HG03097 (cell line): ENCODE measurements at regions not wholly inside any gene's neighbourhood (a gene's known extent, or its start where the extent isn't known, plus 50 kb on each side); places are given as distances from the start of the nearest gene placed in this dataset.

ENCODE experiments used
- ATAC-seq: cut with Tn5 transposase; IDR thresholded peaks from one replicate; pipeline ENCODE4 v1.9.1; 2021; ENCODE audit not compliant: unreplicated experiment, low FRiP score

GRCh38 chr2:117486081-117486480 lies 328.4 kb upstream of the DDX18 start:
- no peak for ATAC-seq

DNA sequence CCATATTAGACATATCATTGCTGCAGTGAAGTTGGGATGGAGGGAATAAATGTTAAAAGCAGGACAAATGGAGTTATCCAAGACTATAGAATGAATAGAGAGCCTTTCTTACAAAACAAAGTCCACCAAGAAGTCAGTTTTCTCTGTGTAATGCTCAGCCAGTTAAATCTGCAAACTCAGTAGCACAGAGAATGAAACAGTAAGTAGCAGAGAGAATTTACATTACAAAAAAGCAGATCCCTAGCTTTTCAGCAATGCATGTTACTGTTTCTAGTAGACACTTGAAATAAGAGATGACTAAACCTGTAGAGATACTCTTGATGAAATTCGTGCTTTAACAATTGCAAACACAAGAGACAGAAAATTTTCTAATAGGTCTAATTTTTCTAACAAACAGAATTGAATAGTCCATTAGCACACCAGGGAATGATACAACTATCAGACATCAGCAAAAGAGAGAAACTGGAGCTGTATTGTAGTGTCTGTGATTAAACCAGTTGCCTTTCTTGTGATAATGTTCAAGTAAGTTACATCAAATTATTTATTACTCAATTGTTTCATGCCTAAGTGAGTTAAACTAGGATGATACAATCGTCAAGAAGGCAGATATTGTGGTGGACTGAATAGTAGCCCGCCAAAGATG lies 322.2 kb upstream of the DDX18 start:
- ATAC-seq = no peak

DNA sequence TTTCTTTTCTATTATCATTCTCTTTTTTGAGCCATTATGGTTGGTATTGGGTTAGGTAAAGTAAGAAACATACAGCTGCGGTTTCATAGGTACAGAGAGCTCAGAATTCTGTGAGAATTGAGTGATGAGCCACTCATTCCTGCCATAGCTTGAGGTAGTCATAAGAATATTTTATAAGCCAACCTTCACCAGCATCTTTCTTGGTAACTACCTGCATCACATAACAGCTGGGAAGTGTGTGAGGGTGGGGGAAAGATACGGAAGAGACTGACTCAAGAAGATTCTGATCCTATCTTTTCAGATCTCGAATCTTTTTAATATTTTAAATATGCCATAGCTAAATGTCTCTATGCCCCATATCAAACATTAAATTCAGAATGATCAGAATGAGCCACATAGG lies 313.8 kb upstream of the DDX18 start:
- ATAC-seq = no peak

GRCh38 chr2:117502121-117502520 lies 312.4 kb upstream of the DDX18 start:
- no peak for ATAC-seq

DNA sequence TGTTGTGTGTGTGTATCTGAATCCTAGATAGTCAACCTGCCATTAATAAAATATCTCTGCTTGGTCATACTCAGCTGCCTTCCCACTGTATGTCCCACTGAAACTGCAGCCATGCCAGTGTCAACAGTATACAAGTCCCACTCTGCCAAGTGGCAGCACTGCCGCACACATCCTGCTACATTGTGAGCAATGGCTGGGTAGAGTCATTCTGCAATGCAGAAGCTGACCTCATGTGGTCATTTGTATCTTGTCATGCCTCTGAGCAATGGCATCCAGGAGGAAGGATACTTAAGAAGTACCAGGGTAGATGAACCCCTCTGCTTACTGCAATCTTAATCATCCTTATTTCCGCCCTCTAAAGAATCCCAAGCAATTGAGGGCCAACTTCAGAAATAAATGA lies 302.2 kb upstream of the DDX18 start:
- ATAC-seq = no peak

DNA sequence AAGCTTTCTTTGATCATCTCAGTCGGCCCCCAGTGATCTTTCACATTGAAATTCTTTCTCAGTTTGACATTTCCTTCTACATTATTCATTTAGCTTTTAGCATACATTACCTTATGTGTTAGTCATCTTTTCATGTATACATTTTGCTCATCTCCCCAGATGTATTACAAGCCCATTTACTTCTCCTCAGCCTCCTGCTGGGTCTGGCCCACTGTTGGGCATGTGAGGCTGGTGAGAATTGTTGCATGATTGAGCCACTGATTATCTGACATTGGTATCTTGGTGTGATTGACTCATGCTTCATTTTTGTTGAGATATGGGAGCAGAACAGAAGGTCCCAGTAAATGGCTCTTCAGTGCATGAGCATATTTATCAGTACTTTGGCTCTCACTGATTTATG lies 300.1 kb upstream of the DDX18 start:
- ATAC-seq = no peak

GRCh38 chr2:117519238-117519637 lies 295.3 kb upstream of the DDX18 start:
- ATAC-seq = no peak

- ATAC-seq = no peak
Measured at GRCh38 chr2:117519721-117520120, 294.8 kb upstream of the DDX18 start.

DNA sequence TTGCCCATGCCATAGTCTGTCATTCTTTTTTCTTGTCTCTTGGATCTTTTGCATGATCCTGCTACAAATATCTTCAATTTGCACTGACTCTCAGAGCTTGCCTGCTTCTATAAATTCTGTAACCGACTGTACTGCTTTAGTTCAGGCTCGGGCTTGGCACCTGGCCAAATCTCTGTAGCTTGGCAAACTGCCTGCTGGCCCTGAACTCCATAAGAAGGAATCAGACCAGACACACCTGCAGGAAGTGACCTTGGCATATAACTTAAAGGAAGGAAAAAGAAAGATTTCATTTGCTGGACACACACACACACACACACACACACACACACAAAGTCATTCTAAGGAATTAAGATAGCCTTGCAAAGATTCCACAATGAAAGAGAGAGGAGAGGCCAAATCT lies 291.2 kb upstream of the DDX18 start:
- no peak for ATAC-seq

DNA sequence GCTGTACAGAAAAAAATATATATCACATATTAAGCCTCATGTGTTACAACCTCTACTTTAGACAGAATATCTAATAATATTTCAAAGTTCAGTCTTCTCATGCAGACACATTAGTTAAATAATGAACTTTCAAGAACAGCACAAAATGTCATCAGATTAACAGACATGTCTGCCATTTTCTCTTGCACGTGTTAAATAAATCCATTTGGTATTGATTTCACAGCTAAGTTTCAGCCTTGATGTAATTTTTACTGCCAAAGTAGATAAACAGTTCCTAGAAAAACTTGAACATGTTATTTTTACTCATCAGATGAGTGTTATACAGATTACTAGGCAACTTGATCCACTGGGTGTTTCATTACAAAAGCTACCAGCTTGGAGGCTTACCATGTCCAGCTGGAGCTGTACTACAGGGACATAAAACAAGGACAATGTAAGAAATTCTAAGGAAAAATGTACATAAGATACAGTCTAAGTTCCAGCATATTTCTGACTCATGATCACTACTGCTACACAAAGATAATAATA lies 290.7 kb upstream of the DDX18 start:
- ATAC-seq = no peak

DNA sequence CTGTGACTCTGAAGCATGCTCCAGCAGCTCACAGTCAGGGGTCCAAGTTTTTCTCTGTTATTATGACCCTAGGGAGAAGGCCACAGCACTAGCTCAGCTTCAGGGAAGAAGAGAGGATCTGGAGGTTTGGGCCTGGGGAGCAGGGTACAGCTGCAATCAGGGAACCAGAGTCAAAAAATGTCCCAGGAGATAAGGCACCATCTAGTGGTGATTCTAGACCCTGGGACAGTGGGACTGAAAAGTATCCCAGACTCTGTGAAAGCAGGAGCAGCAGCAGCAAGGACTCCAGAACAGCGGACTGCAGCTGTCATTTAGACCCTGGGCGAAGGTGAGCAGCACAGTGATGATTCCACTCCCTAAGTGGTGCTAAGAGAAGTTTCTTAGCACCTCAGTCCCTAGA lies 278.4 kb upstream of the DDX18 start:
- ATAC-seq = no peak

- ATAC-seq = no peak
Measured at GRCh38 chr2:117537032-117537431, 277.5 kb upstream of the DDX18 start.

DNA sequence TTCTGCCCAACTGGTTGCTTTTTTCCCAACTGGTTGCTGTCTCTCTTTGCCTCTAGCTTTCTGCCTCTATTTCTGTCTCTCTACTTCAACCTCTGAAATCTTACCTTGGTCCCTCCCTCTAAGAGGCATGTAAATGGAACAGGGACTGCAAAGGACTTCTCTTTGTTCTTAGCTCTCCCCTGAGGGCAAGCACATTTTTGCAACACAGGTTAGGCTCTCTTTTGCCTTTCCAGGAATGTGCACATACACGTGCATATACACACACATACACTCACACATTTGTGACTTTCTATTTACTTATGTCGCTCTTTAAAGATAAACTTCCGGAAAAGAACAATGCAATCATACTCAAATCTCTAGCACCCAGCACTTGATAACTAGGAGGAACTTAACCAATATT lies 262.6 kb upstream of the DDX18 start:
- no peak for ATAC-seq

- ATAC-seq = no peak
Measured at GRCh38 chr2:117553448-117553847, 261.0 kb upstream of the DDX18 start.

GRCh38 chr2:117555965-117556364 lies 258.5 kb upstream of the DDX18 start:
- no peak for ATAC-seq

GRCh38 chr2:117557626-117558025 lies 256.9 kb upstream of the DDX18 start:
- ATAC-seq = no peak

DNA sequence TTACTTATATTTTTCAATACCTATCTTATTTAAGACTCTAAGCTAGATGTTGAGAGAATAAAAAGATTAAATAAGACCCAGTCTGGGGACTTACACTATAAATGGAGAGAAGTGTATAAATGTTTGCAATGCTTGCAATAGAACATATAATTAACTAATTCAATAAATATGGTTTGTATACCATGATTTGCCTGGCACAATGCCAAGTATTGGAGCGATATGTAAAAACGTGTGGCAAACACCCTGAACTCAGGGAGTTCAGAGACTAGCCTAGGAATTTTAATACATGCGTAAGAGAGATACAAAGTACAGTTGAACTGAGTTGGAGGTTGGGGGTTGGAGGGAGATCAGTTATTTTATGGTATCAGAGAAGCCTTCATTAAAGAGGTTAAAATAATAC lies 251.8 kb upstream of the DDX18 start:
- ATAC-seq = no peak

- ATAC-seq = no peak
Measured at GRCh38 chr2:117571590-117572349, 242.7 kb upstream of the DDX18 start.

- ATAC-seq = no peak
Measured at GRCh38 chr2:117587310-117587709, 227.2 kb upstream of the DDX18 start.

DNA sequence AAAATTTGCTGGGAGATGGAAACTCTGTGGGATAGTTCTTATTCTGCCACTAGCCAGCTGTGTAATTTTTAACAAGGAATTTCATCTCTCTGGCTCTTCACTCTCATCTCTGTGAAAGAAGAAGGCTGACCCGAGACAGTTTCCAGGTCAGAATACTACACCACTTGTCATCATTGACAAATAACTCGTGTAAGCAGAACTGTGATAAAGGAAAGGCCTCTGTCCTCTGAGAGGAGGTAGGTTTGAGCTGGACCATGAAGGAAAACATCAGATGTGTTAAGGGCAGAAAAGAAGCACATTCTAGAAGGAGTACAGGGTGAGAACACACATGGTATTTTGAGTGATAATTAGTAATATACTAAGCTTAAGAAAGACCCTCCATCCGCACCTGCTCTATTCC lies 211.4 kb upstream of the DDX18 start:
- no peak for ATAC-seq

GRCh38 chr2:117603567-117603966 lies 210.9 kb upstream of the DDX18 start:
- ATAC-seq = no peak

GRCh38 chr2:117607202-117607601 lies 207.3 kb upstream of the DDX18 start:
- ATAC-seq = no peak
